HG02885 (cell line): ENCODE measurements at regions not wholly inside any gene's neighbourhood (a gene's known extent, or its start where the extent isn't known, plus 50 kb on each side); places are given as distances from the start of the nearest gene placed in this dataset.
"Not testable (repeated sequence)": the region's sequence is repeated elsewhere in the genome, so short reads cannot be mapped to it uniquely, and the experiment has no call there.

Experiments
- ATAC-seq: cut with Tn5 transposase; IDR thresholded peaks from one replicate; pipeline ENCODE4 v1.9.1; 2021; ENCODE audit warnings: mild to moderate bottlenecking; ENCODE audit not compliant: unreplicated experiment, poor library complexity

- ATAC-seq: no peak
These were observed 163.3 kb upstream of the MTPN start for GRCh38 chr7:136140469-136140868.

GRCh38 chr7:136139417-136139816, 162.3 kb upstream of the MTPN start:
- ATAC-seq: no peak

- ATAC-seq: no peak
These were observed 161.8 kb upstream of the MTPN start for GRCh38 chr7:136138991-136139390.

- ATAC-seq: no peak
These were observed 159.8 kb upstream of the MTPN start for GRCh38 chr7:136136906-136137454.

GRCh38 chr7:136134503-136134902, 157.3 kb upstream of the MTPN start:
- no peak for ATAC-seq

GRCh38 chr7:136133551-136133950, 156.4 kb upstream of the MTPN start:
- no peak for ATAC-seq

- no peak for ATAC-seq
These were observed 154.1 kb upstream of the MTPN start for GRCh38 chr7:136131304-136131630.

- no peak for ATAC-seq
These were observed 153.5 kb upstream of the MTPN start for GRCh38 chr7:136130511-136131303.

GRCh38 chr7:136128050-136128449, 150.9 kb upstream of the MTPN start:
- no peak for ATAC-seq

- no peak for ATAC-seq
These were observed 146.2 kb upstream of the MTPN start for GRCh38 chr7:136123352-136123751.

GRCh38 chr7:136122026-136122425, 144.9 kb upstream of the MTPN start:
- ATAC-seq: no peak

- no peak for ATAC-seq
These were observed 140.4 kb upstream of the MTPN start for GRCh38 chr7:136117539-136117938.

GRCh38 chr7:136116186-136116585, 139.0 kb upstream of the MTPN start:
- ATAC-seq: no peak

GRCh38 chr7:136114966-136115762, 138.0 kb upstream of the MTPN start:
- peak; percentile 99 for ATAC-seq

GRCh38 chr7:136114467-136114866, 137.3 kb upstream of the MTPN start:
- ATAC-seq: not testable (repeated sequence)

- not testable (repeated sequence) for ATAC-seq
These were observed 131.9 kb upstream of the MTPN start for GRCh38 chr7:136109037-136109436.

- no peak for ATAC-seq
These were observed 128.0 kb upstream of the MTPN start for GRCh38 chr7:136105191-136105590.

- ATAC-seq: no peak
These were observed 127.1 kb upstream of the MTPN start for GRCh38 chr7:136104269-136104603.

- no peak for ATAC-seq
These were observed 126.5 kb upstream of the MTPN start for GRCh38 chr7:136103545-136104268.

GRCh38 chr7:136102881-136103280, 125.7 kb upstream of the MTPN start:
- no peak for ATAC-seq

GRCh38 chr7:136092714-136093113, 115.6 kb upstream of the MTPN start:
- ATAC-seq: not testable (repeated sequence)
